ENCODE measurements at regions not wholly inside any gene's neighbourhood (a gene's known extent, or its start where the extent isn't known, plus 50 kb on each side); places are given as distances from the start of the nearest gene placed in this dataset.

- H3K36me3 ChIP-seq (ENCODE audit: insufficient read depth, low read length), result no peaks in the 10 kb centered on the region
- no peaks in the 10 kb centered on the region for H3K27me3 ChIP-seq (ENCODE audit: insufficient read depth, low read length, poor library complexity)
- DNase-seq (no peak), ATAC-seq (ENCODE audit: insufficient read depth, low read depth) (no peak)
- H2AFZ ChIP-seq (ENCODE audit: low read depth, low read length), result no peak overlapping the region
- no peak for TF ChIP-seq EZH2 (IDR thresholded peaks at IDR 0.05; ENCODE audit: borderline replicate concordance, low read depth, low read length, severe bottlenecking)
- TF ChIP-seq, protein P1, sequence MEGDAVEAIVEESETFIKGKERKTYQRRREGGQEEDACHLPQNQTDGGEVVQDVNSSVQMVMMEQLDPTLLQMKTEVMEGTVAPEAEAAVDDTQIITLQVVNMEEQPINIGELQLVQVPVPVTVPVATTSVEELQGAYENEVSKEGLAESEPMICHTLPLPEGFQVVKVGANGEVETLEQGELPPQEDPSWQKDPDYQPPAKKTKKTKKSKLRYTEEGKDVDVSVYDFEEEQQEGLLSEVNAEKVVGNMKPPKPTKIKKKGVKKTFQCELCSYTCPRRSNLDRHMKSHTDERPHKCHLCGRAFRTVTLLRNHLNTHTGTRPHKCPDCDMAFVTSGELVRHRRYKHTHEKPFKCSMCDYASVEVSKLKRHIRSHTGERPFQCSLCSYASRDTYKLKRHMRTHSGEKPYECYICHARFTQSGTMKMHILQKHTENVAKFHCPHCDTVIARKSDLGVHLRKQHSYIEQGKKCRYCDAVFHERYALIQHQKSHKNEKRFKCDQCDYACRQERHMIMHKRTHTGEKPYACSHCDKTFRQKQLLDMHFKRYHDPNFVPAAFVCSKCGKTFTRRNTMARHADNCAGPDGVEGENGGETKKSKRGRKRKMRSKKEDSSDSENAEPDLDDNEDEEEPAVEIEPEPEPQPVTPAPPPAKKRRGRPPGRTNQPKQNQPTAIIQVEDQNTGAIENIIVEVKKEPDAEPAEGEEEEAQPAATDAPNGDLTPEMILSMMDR (IDR thresholded peaks at IDR 0.05; ENCODE audit: borderline replicate concordance, extremely low read depth, low read length, poor library complexity, severe bottlenecking), result peak; percentile 27
- no peaks in the 10 kb centered on the region for H4K20me1 ChIP-seq (ENCODE audit: insufficient read depth, low read length)
- H3K4me2 ChIP-seq (ENCODE audit: insufficient read depth, low read length), result no peak overlapping the region
- H3K4me1 ChIP-seq (ENCODE audit: insufficient read depth, low read length), result peaks cover 3% of the 10 kb centered on the region; the same call in 1 of the 2 replicates
- no peaks in the 10 kb centered on the region for H3K79me2 ChIP-seq (ENCODE audit: insufficient read depth, low read length)
- no peak overlapping the region for H3K27ac ChIP-seq (ENCODE audit: low read length)
- no peak overlapping the region for H3K9ac ChIP-seq (ENCODE audit: low read depth, low read length)
- no peak overlapping the region for H3K4me3 ChIP-seq (ENCODE audit: low read depth in 1 of 2, low read length in 2 of 2)
- H3K9me3 ChIP-seq (ENCODE audit: insufficient read depth, low read length, severe bottlenecking), result no peaks in the 10 kb centered on the region
These were observed 371.7 kb upstream of the IRX4 start for GRCh38 chr5:2254406-2254805.

DNA sequence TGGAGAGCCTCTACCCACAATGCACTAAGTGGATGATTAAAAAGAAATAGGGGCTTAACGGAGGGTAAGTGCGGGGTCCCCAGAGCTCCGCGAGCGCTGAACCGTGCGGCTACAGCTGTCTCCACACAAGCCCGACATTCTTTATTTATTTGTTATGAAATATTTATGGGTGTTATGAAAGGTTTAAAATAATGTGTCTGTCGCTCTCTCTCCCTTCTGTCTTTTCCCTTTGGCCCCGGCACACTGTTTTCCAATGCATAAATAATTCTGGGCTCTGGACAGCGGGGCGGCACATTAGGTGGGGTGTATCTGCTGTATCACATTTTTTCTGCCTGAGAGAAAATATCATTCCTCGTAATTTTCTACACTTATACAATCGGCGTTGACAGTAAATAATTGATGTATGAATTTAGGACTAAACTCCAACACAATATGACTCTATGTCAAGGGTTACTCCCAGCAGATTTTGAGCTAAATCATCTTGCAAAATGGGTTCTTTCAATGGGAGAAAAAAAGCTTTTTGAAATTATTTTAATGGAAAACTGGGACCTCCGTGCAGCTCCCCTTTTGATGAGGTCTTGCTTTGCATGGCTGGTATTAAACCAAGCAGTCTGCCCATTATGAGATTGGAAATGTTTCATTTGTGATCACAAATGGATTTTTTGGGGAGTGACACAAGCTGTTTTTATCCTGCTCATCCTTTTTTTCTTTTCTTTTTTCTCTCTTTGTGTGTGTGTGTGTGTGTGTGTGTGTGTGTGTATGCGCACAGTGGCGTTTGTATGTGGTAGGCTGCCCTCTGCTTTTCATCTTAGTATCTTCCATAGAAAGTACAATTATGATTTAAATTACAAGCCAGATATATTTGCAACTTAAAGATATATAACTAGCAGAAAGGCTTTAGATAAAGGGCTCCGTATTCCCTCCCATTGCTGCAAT lies 370.6 kb upstream of the IRX4 start:
- no peak overlapping the region for H2AFZ ChIP-seq (ENCODE audit: low read depth, low read length)
- H3K4me1 ChIP-seq (ENCODE audit: insufficient read depth, low read length), result peaks cover 3% of the 10 kb centered on the region; the same call in 1 of the 2 replicates
- H3K36me3 ChIP-seq (ENCODE audit: insufficient read depth, low read length), result no peaks in the 10 kb centered on the region
- H3K27ac ChIP-seq (ENCODE audit: low read length), result no peak overlapping the region
- DNase-seq (no peak), ATAC-seq (ENCODE audit: insufficient read depth, low read depth) (no peak)
- no peak overlapping the region for H3K9ac ChIP-seq (ENCODE audit: low read depth, low read length)
- H4K20me1 ChIP-seq (ENCODE audit: insufficient read depth, low read length), result no peaks in the 10 kb centered on the region
- no peaks in the 10 kb centered on the region for H3K9me3 ChIP-seq (ENCODE audit: insufficient read depth, low read length, severe bottlenecking)
- TF ChIP-seq, protein P1 (IDR thresholded peaks at IDR 0.05; ENCODE audit: borderline replicate concordance, extremely low read depth, low read length, poor library complexity, severe bottlenecking), result no peak
- TF ChIP-seq EZH2 (IDR thresholded peaks at IDR 0.05; ENCODE audit: borderline replicate concordance, low read depth, low read length, severe bottlenecking), result no peak
- no peak overlapping the region for H3K4me2 ChIP-seq (ENCODE audit: insufficient read depth, low read length)
- H3K79me2 ChIP-seq (ENCODE audit: insufficient read depth, low read length), result no peaks in the 10 kb centered on the region
- H3K27me3 ChIP-seq (ENCODE audit: insufficient read depth, low read length, poor library complexity), result no peaks in the 10 kb centered on the region
- H3K4me3 ChIP-seq (ENCODE audit: low read depth in 1 of 2, low read length in 2 of 2), result no peak overlapping the region

- no peak for TF ChIP-seq EZH2 (IDR thresholded peaks at IDR 0.05; ENCODE audit: borderline replicate concordance, low read depth, low read length, severe bottlenecking)
- TF ChIP-seq, protein P1 (IDR thresholded peaks at IDR 0.05; ENCODE audit: borderline replicate concordance, extremely low read depth, low read length, poor library complexity, severe bottlenecking), result no peak
- Histone ChIP-seq H3K27ac (ENCODE audit: low read length) (no peak overlapping the region), H2AFZ (ENCODE audit: low read depth, low read length) (no peak overlapping the region), H3K36me3 (ENCODE audit: insufficient read depth, low read length) (no peaks in the 10 kb centered on the region), H4K20me1 (ENCODE audit: insufficient read depth, low read length) (no peaks in the 10 kb centered on the region), H3K79me2 (ENCODE audit: insufficient read depth, low read length) (no peaks in the 10 kb centered on the region), H3K27me3 (ENCODE audit: insufficient read depth, low read length, poor library complexity) (no peaks in the 10 kb centered on the region), H3K4me1 (ENCODE audit: insufficient read depth, low read length) (peaks cover 3% of the 10 kb centered on the region; the same call in 1 of the 2 replicates), H3K4me2 (ENCODE audit: insufficient read depth, low read length) (no peak overlapping the region), H3K4me3 (ENCODE audit: low read depth in 1 of 2, low read length in 2 of 2) (no peak overlapping the region), H3K9ac (ENCODE audit: low read depth, low read length) (no peak overlapping the region), H3K9me3 (ENCODE audit: insufficient read depth, low read length, severe bottlenecking) (no peaks in the 10 kb centered on the region)
- no peak for DNase-seq
- ATAC-seq (ENCODE audit: insufficient read depth, low read depth), result no peak
These were observed 369.0 kb upstream of the IRX4 start for GRCh38 chr5:2251751-2252150.

Measured in DND-41 (cell line).